Neural progenitor cell (in vitro differentiated cells): ENCODE measurements at regions not wholly inside any gene's neighbourhood (a gene's known extent, or its start where the extent isn't known, plus 50 kb on each side); places are given as distances from the start of the nearest gene placed in this dataset.
A peak's percentile ranks its signal among the peaks of the same experiment; 100 is the strongest.

Source experiments
- DNase-seq: peaks from one replicate; pipeline ENCODE4 v3.0.0-alpha.2; 2016; ENCODE audit warnings: low spot score
- H2AFZ ChIP-seq: fragments of 200-600 bp; sonication (generic); replicated peaks from 2 replicates; pipeline ENCODE4 v1.6.1; 2016; ENCODE audit warnings: antibody characterized with exemption
- H3F3A ChIP-seq: fragments of 200-600 bp; sonication (generic); 2 replicates; pipeline ENCODE4 v1.6.1; 2016; ENCODE audit warnings: antibody characterized with exemption, low read depth
- H3K27ac ChIP-seq: fragments of 200-600 bp; sonication (generic); 2 replicates; pipeline ENCODE4 v1.5.1; 2016; ENCODE audit warnings: mild to moderate bottlenecking
- H3K27me3 ChIP-seq: fragments of 200-600 bp; sonication (generic); 2 replicates; pipeline ENCODE4 v1.6.1; 2016; ENCODE audit warnings: mild to moderate bottlenecking, moderate library complexity
- H3K36me3 ChIP-seq: fragments of 200-600 bp; sonication (generic); 2 replicates; pipeline ENCODE4 v1.5.1; 2016
- H3K4me1 ChIP-seq: fragments of 200-600 bp; sonication (generic); 2 replicates; pipeline ENCODE4 v1.6.1; 2016; ENCODE audit warnings: mixed run types
- H3K4me2 ChIP-seq: fragments of 200-600 bp; sonication (generic); 2 replicates; pipeline ENCODE4 v1.6.1; 2016
- H3K4me3 ChIP-seq: fragments of 200-600 bp; sonication (generic); 2 replicates; pipeline ENCODE4 v1.5.1; 2016
- H3K79me2 ChIP-seq: fragments of 200-600 bp; sonication (generic); 2 replicates; pipeline ENCODE4 v1.6.1; 2016; ENCODE audit warnings: low read depth
- H3K9ac ChIP-seq: fragments of 200-600 bp; sonication (generic); 2 replicates; pipeline ENCODE4 v1.6.1; 2016
- H3K9me3 ChIP-seq: fragments of 200-600 bp; sonication (generic); 2 replicates; pipeline ENCODE4 v1.5.1; 2016; ENCODE audit warnings: low read depth
- H4K20me1 ChIP-seq: fragments of 200-600 bp; sonication (generic); 2 replicates; pipeline ENCODE4 v1.6.1; 2016; ENCODE audit warnings: low read depth
- H3K27ac Mint-ChIP-seq: 3 replicates; pipeline ENCODE4 v1.8.0; 2021; ENCODE audit warnings: mixed read lengths
- H3K27me3 Mint-ChIP-seq: 2 replicates; pipeline ENCODE4 v1.8.0; 2022; ENCODE audit warnings: low read depth, mild to moderate bottlenecking, inconsistent platforms, moderate library complexity, mixed read lengths; ENCODE audit not compliant: insufficient read depth
- H3K36me3 Mint-ChIP-seq: 3 replicates; pipeline ENCODE4 v1.8.0; 2021; ENCODE audit warnings: mixed read lengths
- H3K4me1 Mint-ChIP-seq: 3 replicates; pipeline ENCODE4 v1.8.0; 2021; ENCODE audit warnings: mixed read lengths
- H3K4me3 Mint-ChIP-seq: 3 replicates; pipeline ENCODE4 v1.8.0; 2021; ENCODE audit warnings: mild to moderate bottlenecking, moderate library complexity, mixed read lengths
- H3K9me3 Mint-ChIP-seq: 3 replicates; pipeline ENCODE4 v1.8.0; 2020; ENCODE audit warnings: mixed read lengths
- CTCF ChIP-seq: fragments of 200-600 bp; sonication (generic); IDR thresholded peaks from 2 replicates; pipeline ENCODE4 v1.5.1; 2017; ENCODE audit warnings: antibody characterized with exemption, mild to moderate bottlenecking
- EZH2 ChIP-seq: fragments of 200-600 bp; sonication (generic); IDR thresholded peaks from 2 replicates; pipeline ENCODE4 v1.6.1; 2017; ENCODE audit warnings: antibody characterized with exemption, mild to moderate bottlenecking, moderate library complexity
- EZH2phosphoT487 ChIP-seq: fragments of 200-600 bp; sonication (generic); IDR thresholded peaks from 2 replicates; pipeline ENCODE4 v1.6.1; 2017; ENCODE audit warnings: antibody characterized with exemption

GRCh38 chr13:56653043-56653442, 487.7 kb upstream of the PRR20A start:
- Histone ChIP-seq H3K4me3 (no peak overlapping the region), H3K9me3 (no peaks in the 10 kb centered on the region), H4K20me1 (no peaks in the 10 kb centered on the region), H3K27ac (no peak overlapping the region), H3K36me3 (no peaks in the 10 kb centered on the region), H3K79me2 (no peaks in the 10 kb centered on the region), H3F3A (no peaks in the 10 kb centered on the region), H2AFZ (no peak overlapping the region), H3K27me3 (no peaks in the 10 kb centered on the region), H3K9ac (no peak overlapping the region), H3K4me2 (no peak overlapping the region), H3K4me1 (no peaks in the 10 kb centered on the region)
- TF ChIP-seq EZH2phosphoT487 (no peak), EZH2 (no peak), CTCF (no peak)
- H3K4me1 Mint-ChIP-seq, result no peaks in the 10 kb centered on the region
- no peak for DNase-seq
- H3K27ac Mint-ChIP-seq, result no peak overlapping the region
- no peaks in the 10 kb centered on the region for H3K36me3 Mint-ChIP-seq
- no peaks in the 10 kb centered on the region for H3K27me3 Mint-ChIP-seq
- H3K4me3 Mint-ChIP-seq, result no peak overlapping the region
- no peaks in the 10 kb centered on the region for H3K9me3 Mint-ChIP-seq

GRCh38 chr13:56659041-56659471, 481.7 kb upstream of the PRR20A start:
- no peak for DNase-seq
- Histone ChIP-seq H3K9me3 (no peaks in the 10 kb centered on the region), H3K79me2 (no peaks in the 10 kb centered on the region), H3K4me1 (no peaks in the 10 kb centered on the region), H3F3A (no peaks in the 10 kb centered on the region), H3K4me3 (no peak overlapping the region), H3K4me2 (no peak overlapping the region), H4K20me1 (no peaks in the 10 kb centered on the region), H3K36me3 (no peaks in the 10 kb centered on the region), H3K27ac (no peak overlapping the region), H2AFZ (no peak overlapping the region), H3K9ac (no peak overlapping the region), H3K27me3 (no peaks in the 10 kb centered on the region)
- Mint-ChIP-seq H3K36me3 (no peaks in the 10 kb centered on the region), H3K9me3 (peaks cover 5% of the 10 kb centered on the region), H3K27me3 (no peaks in the 10 kb centered on the region), H3K4me1 (no peaks in the 10 kb centered on the region), H3K27ac (no peak overlapping the region), H3K4me3 (no peak overlapping the region)
- TF ChIP-seq EZH2phosphoT487 (no peak), CTCF (no peak), EZH2 (no peak)

- H3K4me1 Mint-ChIP-seq, result no peaks in the 10 kb centered on the region
- no peak overlapping the region for H3K27ac Mint-ChIP-seq
- H3K27ac ChIP-seq, result no peak overlapping the region
- H4K20me1 ChIP-seq, result no peaks in the 10 kb centered on the region
- H3K9me3 ChIP-seq, result no peaks in the 10 kb centered on the region
- no peaks in the 10 kb centered on the region for H3K9me3 Mint-ChIP-seq
- H3K4me3 ChIP-seq, result no peak overlapping the region
- no peak overlapping the region for H3K4me3 Mint-ChIP-seq
- no peaks in the 10 kb centered on the region for H3K36me3 Mint-ChIP-seq
- no peaks in the 10 kb centered on the region for H3K27me3 Mint-ChIP-seq
- no peaks in the 10 kb centered on the region for H3K79me2 ChIP-seq
- H2AFZ ChIP-seq, result no peak overlapping the region
- no peak overlapping the region for H3K9ac ChIP-seq
- H3K4me1 ChIP-seq, result no peaks in the 10 kb centered on the region
- no peak overlapping the region for H3K4me2 ChIP-seq
- no peaks in the 10 kb centered on the region for H3F3A ChIP-seq
- H3K27me3 ChIP-seq, result no peaks in the 10 kb centered on the region
- H3K36me3 ChIP-seq, result no peaks in the 10 kb centered on the region
- DNase-seq, result peak; percentile 3
- TF ChIP-seq CTCF (no peak), EZH2 (no peak), EZH2phosphoT487 (no peak)
Observed at GRCh38 chr13:56670563-56670962, 470.2 kb upstream of the PRR20A start.
